Inflammatory macrophage treated with lipopolysaccharide for 4 hours (primary cell): ENCODE measurements at regions not wholly inside any gene's neighbourhood (a gene's known extent, or its start where the extent isn't known, plus 50 kb on each side); places are given as distances from the start of the nearest gene placed in this dataset.
"Not testable (repeated sequence)": the region's sequence is repeated elsewhere in the genome, so short reads cannot be mapped to it uniquely, and the experiment has no call there.

Source experiments
- DNase-seq: peaks from one replicate; pipeline ENCODE4 v3.0.0-alpha.2; 2020

- DNase-seq = no peak
These were observed 132.9 kb upstream of the APCDD1 start for GRCh38 chr18:10321576-10321975.

DNA sequence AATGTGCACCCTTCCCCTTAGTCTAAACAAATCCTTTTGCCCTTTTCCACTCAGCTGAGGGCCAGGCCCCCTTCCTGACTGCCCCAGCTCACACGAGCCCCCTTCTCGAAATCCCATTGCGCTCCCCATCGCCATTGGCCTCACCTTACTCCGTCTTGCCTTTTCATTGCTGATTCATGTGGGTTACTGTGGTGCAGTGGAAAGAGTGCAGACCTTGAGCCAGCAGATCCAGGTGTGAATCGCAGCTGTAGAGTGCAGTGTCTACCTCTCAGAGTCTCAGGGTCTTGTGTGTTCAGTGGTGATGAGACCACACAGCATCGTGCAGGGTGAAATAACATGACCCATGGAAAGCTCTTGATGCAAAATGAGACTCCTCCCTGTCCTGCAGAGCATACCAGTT, 132.4 kb upstream of the APCDD1 start:
- no peak for DNase-seq

DNA sequence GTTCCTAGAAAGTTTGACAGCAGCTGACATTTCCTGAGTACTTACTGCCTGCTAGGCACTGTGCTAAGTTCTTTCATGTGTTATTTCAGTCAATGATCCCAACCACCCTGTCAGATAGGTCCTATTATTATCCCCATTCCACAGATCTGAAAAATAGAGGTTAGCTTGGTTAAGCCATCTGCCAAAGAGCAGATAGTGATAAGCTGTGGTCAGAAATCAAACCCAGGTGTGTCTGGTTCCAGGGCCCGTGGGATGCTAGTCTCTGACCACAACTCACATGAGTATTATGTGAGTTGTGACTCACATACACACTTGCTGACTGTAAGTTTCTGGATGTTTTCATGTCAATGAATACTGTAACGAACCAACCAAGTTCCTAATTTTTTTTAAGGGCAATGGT, 132.0 kb upstream of the APCDD1 start:
- DNase-seq = peak; percentile 30

- no peak for DNase-seq
These were observed 125.3 kb upstream of the APCDD1 start for GRCh38 chr18:10329101-10329500.

GRCh38 chr18:10330428-10330827, 124.0 kb upstream of the APCDD1 start:
- DNase-seq = no peak

- no peak for DNase-seq
These were observed 122.0 kb upstream of the APCDD1 start for GRCh38 chr18:10332452-10332851.

DNA sequence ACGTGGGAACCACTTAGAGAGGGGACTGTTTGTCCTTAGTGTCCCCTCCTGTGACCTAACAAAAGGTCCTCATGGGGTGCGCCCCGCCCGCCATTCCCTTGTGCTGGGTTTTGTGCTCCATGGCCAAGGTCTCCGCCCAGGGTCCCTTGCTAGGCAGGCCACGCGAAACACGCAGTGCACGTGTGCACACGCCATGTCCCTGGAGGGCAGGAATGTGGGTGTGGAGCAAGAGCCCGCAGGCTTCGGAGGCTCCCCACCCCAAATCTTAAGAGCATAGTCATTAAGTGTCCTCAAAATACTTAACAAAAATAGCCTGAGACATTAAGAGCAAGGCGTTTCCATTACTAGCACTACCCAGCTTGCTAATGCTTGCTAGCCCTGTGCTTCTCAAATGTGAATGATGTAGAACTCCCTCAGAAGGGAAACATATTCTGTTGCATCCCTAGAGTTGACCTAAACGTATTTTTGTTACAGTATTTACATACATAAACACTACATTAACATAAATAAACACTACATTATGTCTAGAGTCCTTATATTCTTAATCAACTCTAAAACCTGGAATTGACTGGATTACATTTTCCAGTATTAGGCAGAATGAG, 117.6 kb upstream of the APCDD1 start:
- no peak for DNase-seq

- no peak for DNase-seq
These were observed 113.6 kb upstream of the APCDD1 start for GRCh38 chr18:10340821-10341220.

DNA sequence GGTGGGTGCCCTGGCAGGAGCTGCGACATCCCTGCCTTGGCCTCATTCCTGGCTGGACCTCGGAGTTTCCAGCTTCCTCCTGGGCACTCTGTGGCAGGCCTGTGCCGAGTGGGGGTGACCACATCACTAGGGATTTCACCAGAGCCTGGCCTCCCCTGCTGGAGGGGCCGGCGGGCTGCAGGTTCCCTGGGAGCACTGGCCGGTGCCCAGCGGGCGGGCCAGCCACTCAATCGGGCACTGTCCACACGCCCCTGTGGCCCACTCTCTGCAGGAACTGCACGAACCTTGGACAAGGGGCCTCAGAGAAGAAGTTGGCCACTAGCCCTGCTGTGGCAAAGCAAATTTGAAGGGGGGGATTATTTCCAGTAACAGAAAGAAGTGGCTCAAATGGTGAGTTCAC, 110.7 kb upstream of the APCDD1 start:
- no peak for DNase-seq

DNA sequence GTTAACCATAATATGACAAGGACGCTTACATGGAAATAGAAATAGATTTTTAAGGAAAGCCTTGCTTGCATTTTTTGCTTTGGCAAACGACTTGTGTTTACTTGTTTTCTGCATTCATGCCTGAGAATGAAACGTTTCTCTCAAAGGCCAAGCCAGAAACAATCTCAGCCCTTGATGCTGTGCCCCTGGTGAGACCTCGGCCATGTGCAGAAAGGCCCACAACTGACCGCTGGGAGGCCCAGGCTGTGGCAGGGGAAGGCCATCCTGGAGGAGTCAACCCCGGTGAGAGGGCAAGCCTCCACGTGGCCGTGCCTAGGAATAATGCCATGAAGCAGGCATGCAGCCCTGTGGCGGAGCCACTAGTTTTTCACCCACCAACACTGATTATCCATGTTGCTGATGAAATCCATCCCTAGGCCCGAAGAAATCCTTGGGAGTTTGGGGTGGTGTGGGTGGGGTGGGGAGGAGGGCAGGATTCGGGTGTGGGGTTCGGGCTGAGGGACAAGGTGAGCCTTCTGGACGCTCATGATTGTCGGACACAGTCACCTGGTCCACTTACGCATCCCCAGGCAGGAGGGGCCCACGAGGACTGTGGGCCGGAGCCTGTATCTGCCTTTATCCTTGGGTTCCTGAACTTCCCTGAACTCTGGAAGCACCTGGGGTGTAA, 107.6 kb upstream of the APCDD1 start:
- DNase-seq = no peak

DNA sequence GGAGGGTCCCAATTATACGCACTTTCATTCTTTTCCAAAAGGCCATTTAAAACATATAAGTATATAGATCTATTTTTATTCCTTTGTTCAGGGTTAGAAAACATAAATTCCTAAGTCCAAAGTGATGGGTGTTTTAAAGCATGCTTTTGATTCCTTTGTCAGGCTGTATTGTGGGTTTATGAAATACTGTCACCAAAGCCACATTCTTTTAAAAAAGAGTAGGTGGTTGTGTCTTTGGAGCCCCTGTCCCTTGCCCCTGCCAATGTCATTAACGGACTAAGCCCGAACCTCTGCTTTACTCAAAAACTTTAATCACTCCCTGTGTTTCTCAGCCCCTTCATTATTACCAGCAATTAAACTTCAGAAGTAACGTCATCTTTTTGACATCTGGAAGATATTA, 104.9 kb upstream of the APCDD1 start:
- no peak for DNase-seq

- no peak for DNase-seq
These were observed 103.8 kb upstream of the APCDD1 start for GRCh38 chr18:10350661-10351060.

GRCh38 chr18:10351219-10351818, 103.1 kb upstream of the APCDD1 start:
- no peak for DNase-seq

- DNase-seq = no peak
These were observed 102.6 kb upstream of the APCDD1 start for GRCh38 chr18:10351858-10352257.

DNA sequence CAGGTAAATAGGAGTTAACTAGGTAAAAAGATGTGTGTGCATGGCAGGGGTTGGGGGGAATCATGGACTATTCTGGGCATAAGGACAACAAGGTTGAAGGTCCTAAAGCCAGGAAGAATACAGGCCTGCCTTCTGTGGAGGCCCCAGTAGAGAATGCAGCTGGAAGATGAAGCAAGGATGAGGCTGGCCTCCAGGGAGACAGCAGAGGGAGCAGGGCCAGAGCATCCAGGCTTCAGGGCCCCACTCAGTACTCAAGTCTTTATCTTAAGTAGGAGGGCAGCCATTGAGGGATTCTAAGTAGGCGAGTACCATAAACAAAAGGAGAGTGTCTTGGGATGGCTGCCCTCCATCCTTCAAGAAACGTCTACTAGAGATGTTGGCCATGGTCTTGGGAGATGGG, 101.8 kb upstream of the APCDD1 start:
- no peak for DNase-seq

- no peak for DNase-seq
These were observed 100.6 kb upstream of the APCDD1 start for GRCh38 chr18:10353791-10354190.

GRCh38 chr18:10354241-10354811, 100.1 kb upstream of the APCDD1 start:
- DNase-seq = peak; percentile 41

DNA sequence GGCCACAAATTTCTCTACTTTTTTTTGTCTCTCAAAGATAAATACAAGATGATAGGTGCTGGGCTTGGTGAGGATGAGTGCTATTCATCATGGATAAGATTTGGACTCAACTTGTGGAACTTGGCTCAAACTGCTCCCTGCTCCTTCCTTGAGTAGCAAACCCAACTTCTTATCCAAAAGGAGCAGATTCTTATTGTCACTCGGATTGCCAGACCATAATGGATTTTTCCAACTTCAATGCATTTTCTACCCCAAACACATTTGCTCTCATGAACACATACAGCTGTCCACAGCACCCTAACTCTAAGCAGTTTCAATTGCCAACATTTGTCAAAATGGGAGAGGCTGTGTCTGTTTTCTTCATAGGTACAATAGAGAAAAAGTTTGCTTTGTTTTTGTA, 99.5 kb upstream of the APCDD1 start:
- DNase-seq = no peak

GRCh38 chr18:10356999-10357398, 97.4 kb upstream of the APCDD1 start:
- DNase-seq = not testable (repeated sequence)

DNA sequence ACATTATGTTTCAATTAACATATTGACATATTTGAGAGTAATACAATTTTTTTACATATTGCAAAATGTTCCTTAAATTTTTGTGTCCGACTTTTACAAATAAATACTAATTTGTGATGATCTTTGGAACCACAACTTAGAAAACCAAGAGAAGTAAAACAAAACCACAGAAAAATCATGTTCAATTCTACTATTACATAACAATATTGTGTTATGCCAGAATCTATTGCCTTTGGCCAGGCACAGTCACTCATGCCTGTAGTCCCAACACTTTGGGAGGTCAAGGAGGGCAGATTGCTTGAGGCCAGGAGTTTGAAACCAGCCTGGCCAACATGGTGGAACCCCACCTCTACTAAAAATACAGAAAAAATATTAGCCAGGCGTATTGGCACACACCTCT, 92.8 kb upstream of the APCDD1 start:
- no peak for DNase-seq

DNA sequence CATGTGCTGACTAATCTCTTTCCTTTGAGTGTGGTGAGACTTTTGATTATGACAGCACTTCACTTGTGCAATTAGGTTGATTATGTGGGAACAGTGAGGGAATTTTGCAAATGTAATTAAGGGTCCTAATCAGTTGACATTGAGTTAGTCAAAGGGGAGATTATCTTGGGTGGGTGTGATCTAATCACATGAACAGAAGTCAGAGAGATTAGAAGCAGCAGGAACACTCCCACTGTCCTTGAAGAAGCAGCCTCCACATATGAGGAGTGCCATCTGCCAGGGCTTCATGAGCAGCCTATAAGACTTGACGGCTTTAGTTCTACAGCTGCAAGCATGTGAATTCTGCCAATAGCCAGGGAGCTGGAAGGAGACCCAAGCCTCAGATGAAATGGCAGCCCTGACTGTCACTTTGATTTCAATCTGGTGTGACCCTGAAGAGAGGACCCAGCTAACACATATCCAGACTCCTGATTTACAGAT, 89.4 kb upstream of the APCDD1 start:
- DNase-seq = no peak

DNA sequence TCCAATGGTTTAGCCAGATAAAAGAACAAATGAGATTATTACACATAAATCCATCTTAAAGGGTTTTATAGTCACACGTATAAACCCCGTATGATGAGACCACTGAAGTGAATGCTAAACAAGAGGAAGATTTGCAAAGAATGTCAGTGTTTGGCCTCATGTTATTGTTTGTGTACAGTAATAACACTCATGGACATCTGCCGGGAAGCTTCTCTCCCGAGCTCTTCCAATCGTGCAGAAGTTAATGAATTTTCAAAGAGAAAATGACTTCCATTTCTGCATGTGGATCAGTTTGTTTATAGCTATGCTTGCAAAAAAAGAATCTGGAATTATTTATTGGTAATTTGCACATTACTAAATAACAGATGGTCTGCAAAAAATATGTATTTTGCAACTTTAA, 88.5 kb upstream of the APCDD1 start:
- DNase-seq = no peak

DNA sequence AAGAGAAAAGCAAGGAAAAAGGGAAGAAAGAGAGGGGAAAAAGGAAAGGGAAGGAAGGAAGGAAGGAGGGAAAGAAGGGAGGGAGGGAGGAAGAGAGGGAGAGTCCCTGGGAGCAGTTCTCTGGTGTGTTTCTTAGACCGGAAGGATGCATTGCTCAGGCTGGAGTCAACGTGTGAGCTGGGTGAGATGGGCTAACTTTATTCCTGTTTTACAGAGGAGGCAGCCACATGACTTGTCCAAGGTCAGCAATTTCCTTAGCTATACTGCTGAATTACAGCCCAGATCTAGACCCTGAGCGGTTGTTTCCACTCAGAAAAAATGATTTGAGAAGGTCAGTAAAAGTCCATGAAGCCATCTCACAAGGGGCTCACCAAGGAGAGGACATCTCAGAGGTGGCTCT, 86.6 kb upstream of the APCDD1 start:
- DNase-seq = peak; percentile 47
